Stimulated activated CD8-positive, alpha-beta memory T cell treated with anti-CD3 and anti-CD28 coated beads, Interleukin-4, amount 100 ng/mL, for 48 hours (primary cell): ENCODE measurements at regions not wholly inside any gene's neighbourhood (a gene's known extent, or its start where the extent isn't known, plus 50 kb on each side); places are given as distances from the start of the nearest gene placed in this dataset.
"Not testable (repeated sequence)": the region's sequence is repeated elsewhere in the genome, so short reads cannot be mapped to it uniquely, and the experiment has no call there.

Experiments used
- DNase-seq: peaks from one replicate; pipeline ENCODE4 v3.0.0-alpha.2; 2020

- no peak for DNase-seq
These were observed 186.1 kb downstream of the ENC1 start for GRCh38 chr5:74454263-74455030.

DNA sequence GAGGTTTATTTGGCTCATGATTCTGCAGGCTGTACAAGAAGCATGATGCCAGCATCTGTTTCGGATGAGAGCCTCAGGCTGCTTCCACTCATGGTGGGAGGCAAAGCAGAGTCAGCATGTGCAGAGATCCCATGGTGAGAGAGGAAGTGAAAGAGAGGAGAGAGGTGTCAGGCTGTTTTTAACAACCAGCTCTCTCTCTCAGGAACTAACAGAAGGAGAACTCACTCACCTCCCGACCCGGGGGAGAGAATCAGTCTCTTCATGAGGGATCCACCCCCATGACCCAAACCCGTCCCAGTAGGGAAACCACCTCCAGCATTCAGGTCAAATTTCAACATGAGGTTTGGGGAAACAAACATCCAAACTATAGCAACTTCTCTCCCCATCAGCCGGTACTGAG is 187.7 kb downstream of the ENC1 start:
- DNase-seq = no peak

- no peak for DNase-seq
These were observed 190.4 kb downstream of the ENC1 start for GRCh38 chr5:74450095-74450494.

GRCh38 chr5:74446725-74447241 is 193.7 kb downstream of the ENC1 start:
- DNase-seq = no peak

- DNase-seq = no peak
These were observed 198.1 kb downstream of the ENC1 start for GRCh38 chr5:74442466-74442865.

DNA sequence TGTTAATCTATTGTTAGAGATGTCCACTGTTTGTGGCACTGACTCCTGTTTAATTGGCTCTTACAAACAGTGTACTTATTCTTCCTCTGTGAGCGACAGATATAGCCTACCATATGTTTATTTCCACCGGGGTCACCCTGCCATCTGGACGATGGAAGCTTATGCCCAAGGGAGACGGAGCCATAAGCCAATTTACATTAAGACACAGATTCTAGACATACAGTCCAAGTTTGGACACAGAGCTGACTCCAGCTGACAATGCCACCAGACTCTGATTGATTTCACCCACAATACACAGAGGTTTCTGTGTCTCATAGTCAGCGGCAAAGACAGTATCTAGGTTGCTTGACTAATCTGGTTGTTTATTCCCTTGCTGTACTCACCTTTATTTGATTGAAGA is 198.9 kb downstream of the ENC1 start:
- DNase-seq = no peak

DNA sequence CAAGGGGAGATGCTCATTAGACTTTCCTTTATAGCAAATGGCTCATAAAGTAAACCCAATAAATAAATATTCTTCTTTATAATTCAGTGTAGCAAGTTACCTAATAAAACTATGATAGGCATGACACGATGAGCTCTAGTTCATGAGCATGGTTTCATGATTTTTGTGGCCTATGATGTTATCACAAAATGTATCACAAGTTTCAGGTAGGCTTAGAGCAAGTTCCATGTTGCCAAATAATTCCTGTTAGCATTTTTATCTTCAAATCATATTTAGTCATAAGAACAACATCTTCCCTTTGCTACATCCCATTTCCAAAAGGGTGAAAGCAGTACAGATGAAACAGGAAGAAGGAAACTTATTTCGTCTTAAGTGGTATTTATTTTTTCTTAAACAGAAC is 200.2 kb downstream of the ENC1 start:
- no peak for DNase-seq

DNA sequence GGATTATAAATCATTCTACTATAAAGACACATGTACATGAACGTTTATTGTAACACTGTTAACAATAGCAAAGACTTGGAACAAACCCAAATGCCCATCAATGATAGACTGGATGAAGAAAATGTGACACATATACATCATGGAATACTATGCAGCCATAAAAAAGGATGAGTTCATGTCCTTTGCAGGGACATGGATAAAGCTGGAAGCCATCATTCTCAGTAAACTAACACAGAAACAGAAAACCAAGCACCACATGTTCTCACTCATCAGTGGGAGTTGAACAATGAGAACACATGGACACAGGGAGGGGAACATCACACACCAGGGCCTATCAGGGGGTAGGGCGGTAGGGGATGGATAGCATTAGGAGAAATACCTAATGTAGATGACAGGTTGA is 202.7 kb downstream of the ENC1 start:
- not testable (repeated sequence) for DNase-seq

DNA sequence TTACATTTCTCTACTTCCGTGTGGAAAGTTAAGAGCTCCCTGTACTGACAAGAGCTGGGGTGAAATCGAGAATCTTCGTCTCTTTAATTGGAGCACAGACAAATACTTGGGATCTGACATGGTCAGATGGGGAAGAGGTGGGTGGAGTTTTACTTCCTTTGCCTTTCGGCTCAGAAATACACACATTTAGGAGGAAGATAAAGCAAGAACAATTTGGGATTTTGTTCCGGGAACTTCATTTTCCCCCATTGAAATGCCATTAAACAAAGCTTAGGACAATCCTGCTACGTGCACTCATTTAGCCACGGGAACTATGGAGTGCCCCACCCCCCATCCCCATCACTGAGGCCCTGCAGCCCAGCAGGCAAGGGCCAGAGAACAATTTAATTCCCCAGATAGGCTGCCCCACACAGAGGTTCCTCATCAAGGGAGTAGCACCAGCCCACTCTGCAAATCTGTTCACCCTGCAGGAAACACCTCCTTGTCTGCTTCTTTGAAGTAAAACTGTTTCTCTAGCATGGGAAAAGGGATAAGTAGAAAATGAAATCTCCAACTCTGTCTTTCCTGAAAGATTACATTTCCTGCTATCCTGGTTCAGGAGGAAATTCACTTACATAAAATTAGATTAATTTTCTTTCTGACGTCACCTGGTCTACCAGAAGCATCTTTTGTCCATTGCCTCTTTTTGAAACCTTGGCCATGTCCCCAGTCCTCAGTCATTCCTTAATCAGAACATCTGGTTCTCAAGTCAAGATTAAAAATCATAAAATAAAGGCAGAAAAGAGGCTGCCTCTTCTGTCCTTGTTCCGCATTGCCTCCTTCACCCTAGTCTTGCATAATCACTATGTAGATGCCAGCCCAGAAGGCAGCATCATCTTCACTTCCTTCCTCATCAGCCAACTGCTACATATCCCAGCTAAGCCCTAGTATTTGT is 206.4 kb downstream of the ENC1 start:
- no peak for DNase-seq

GRCh38 chr5:74433255-74433895 is 207.2 kb downstream of the ENC1 start:
- no peak for DNase-seq

- no peak for DNase-seq
These were observed 207.8 kb downstream of the ENC1 start for GRCh38 chr5:74432721-74433120.

GRCh38 chr5:74432216-74432615 is 208.3 kb downstream of the ENC1 start:
- DNase-seq = no peak

GRCh38 chr5:74431290-74431669 is 209.2 kb downstream of the ENC1 start:
- DNase-seq = no peak

- DNase-seq = no peak
These were observed 209.8 kb downstream of the ENC1 start for GRCh38 chr5:74430631-74431289.

DNA sequence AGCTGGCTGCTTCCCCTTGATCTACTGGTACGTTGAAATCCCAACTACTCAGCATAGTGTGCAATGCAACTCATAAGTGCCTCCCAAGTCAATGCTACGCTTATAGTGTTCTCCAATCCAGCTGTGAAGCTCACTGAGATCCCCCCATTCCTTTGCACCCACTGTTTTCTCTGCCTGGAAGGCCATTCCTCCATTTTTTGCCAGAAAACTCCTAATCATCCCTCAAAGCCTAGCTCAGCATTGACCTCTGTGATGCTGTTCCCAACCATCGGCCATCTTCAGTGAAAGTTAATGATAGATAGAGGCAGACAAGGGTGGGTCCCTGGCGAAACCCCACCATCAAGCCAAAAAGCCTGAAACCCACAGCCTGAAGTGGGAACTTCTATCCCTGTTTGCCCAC is 211.0 kb downstream of the ENC1 start:
- no peak for DNase-seq

- no peak for DNase-seq
These were observed 211.7 kb downstream of the ENC1 start for GRCh38 chr5:74428876-74429275.

DNA sequence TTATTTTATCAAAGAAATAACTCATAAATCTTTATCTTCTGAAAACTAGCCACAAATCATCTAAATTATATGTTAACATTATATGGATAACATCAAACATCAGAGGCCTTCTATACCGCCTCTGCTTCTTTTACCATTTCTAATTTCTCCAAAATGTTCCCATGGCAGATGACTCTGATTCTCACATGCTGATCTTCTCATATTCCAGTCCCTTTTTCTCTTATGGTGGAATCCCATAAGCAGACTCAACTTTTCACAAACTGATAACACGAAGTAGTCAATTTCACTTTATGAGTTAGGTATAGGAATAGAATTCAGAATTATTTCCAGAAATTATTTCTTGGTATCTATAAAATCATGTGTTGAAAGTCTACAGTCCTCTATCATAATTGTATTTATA is 212.3 kb downstream of the ENC1 start:
- no peak for DNase-seq

- no peak for DNase-seq
These were observed 214.0 kb downstream of the ENC1 start for GRCh38 chr5:74426506-74426905.

- DNase-seq = no peak
These were observed 216.2 kb downstream of the ENC1 start for GRCh38 chr5:74424162-74424868.

DNA sequence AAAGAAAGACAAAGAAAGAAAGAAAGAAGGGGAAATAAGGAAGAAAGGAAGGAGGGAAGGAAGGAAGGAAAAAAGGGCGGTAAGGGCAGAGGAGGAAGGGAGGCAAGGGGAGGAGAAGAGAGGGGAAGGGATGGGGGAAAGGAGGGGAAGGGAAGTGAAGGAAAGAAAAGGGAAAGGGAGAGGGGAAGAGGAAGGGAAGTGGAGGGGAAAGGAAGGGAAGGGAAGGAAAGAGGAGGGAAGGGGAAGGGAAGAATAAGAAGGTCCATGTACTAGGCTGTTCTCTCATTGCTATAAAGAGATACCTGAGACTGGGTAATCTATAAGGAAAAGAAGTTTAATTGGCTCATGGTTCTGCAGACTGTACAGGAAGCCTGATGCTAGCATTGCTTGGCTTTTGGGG is 217.1 kb downstream of the ENC1 start:
- no peak for DNase-seq

DNA sequence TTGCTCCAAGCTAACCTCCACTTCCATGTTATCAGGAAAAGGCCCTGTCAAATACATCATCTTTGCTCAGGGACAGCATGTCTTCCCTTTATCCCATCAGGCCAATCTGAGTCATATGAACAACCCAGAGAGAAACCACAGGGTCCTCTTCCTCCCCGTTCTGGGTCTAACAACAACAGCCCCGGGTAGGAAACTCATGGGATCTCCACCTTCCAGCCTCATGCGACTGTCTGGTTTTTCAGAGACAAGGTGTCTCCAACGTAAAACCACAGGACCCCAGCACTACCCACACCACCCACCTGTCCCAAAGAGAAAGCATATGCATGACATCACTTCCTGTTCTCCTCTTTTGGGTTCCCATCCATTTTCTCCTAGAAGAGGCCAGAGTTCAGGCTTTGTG is 217.9 kb downstream of the ENC1 start:
- DNase-seq = no peak

DNA sequence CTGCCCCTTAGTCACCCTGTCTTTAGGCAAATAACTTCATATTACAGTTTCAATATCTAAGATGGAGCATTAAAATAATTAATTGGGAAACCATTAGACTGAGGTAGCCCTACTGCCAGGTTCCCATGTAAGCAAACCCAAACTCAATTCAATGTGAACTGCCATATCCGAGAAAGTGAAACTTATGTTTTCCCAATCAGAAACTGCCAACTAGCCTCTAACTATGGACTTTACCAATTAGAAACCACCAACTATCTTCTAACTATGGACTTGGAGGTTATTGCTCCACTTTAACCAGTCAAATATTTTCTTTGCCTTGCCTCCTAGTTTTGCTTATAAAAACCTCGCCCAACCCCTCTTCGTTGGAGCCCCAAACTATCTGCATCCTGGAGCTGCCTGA is 218.5 kb downstream of the ENC1 start:
- DNase-seq = no peak
